ENCODE measurements at regions not wholly inside any gene's neighbourhood (a gene's known extent, or its start where the extent isn't known, plus 50 kb on each side); places are given as distances from the start of the nearest gene placed in this dataset.

DNA sequence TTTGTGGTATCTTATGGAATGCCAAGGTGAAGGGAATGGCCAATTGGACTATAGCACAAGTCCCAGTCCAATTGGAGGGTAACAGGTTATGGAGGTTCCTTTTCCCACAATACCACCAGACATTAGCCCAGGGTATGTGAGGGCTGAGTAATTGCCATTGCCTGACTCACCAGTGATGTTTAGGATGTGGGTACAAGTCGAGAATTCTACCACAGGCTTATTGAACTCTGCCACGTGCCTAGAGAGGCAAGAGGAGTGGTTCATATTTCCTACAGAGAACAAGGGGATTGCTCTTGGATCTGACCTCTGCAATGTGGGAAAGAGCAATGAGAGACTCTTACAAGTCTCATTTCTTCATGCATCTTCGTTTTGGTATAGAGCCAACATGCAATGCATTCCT is 85.0 kb upstream of the XCR1 start:
- TF ChIP-seq CTCF (IDR thresholded peaks at IDR 0.05) = no peak
- TF ChIP-seq POLR2A (IDR thresholded peaks at IDR 0.05) = no peak
- TF ChIP-seq EP300 (IDR thresholded peaks at IDR 0.05) = no peak
